ENCODE measurements at regions not wholly inside any gene's neighbourhood (a gene's known extent, or its start where the extent isn't known, plus 50 kb on each side); places are given as distances from the start of the nearest gene placed in this dataset.
"Not testable (repeated sequence)": the region's sequence is repeated elsewhere in the genome, so short reads cannot be mapped to it uniquely, and the experiment has no call there.

- intact Hi-C loops (cut with DNase I), result no loop called here
- H3K27ac ChIP-seq (replicated peaks in 1 of 4), result no peak overlapping the region
- no peak for TF ChIP-seq EP300 (IDR thresholded peaks at IDR 0.05)
- TF ChIP-seq POLR2A (IDR thresholded peaks at IDR 0.05; ENCODE audit: low read depth), result no peak
- TF ChIP-seq CTCF (IDR thresholded peaks at IDR 0.05), result no peak
- no peak for TF ChIP-seq POLR2AphosphoS5 (IDR thresholded peaks at IDR 0.05)
- no peaks in the 10 kb centered on the region for H3K27me3 ChIP-seq
- no peaks in the 10 kb centered on the region for H3K9me3 ChIP-seq
- no peak for DNase-seq (ENCODE audit: extremely low spot score)
- 68% methylated on average over 1 of the region's 1 CpG for WGBS
- H3K4me3 ChIP-seq, result no peak overlapping the region
- H3K36me3 ChIP-seq, result no peaks in the 10 kb centered on the region
- H3K4me1 ChIP-seq, result peaks cover 0 to 6% (median 1%) of the 10 kb centered on the region in 4 donors
These were observed 431.6 kb upstream of the SPTLC3 start for GRCh38 chr20:12577213-12577612.

GRCh38 chr20:12581644-12582289 is 427.0 kb upstream of the SPTLC3 start:
- TF ChIP-seq POLR2AphosphoS5 (IDR thresholded peaks at IDR 0.05) (no peak), CTCF (IDR thresholded peaks at IDR 0.05) (no peak), EP300 (IDR thresholded peaks at IDR 0.05) (no peak), POLR2A (IDR thresholded peaks at IDR 0.05; ENCODE audit: low read depth) (no peak)
- H3K9me3 ChIP-seq, result no peaks in the 10 kb centered on the region
- no peak for DNase-seq (ENCODE audit: extremely low spot score)
- intact Hi-C loops (cut with DNase I), result no loop called here
- H3K27me3 ChIP-seq, result no peaks in the 10 kb centered on the region
- 46% methylated on average over 5 of the region's 5 CpGs for WGBS
- H3K4me3 ChIP-seq, result no peak overlapping the region
- H3K27ac ChIP-seq (replicated peaks in 1 of 4), result peak overlapping the region in 1 of 4 donors; percentile 43
- H3K36me3 ChIP-seq, result no peaks in the 10 kb centered on the region
- peaks cover 0 to 4% (median 0%) of the 10 kb centered on the region in 4 donors for H3K4me1 ChIP-seq

GRCh38 chr20:12582710-12583109 is 426.1 kb upstream of the SPTLC3 start:
- WGBS, result 98% methylated on average over 7 of the region's 14 CpGs
- H3K27ac ChIP-seq (replicated peaks in 1 of 4); H3K27me3 ChIP-seq; DNase-seq (ENCODE audit: extremely low spot score); H3K4me1 ChIP-seq; intact Hi-C loops (cut with DNase I); H3K36me3 ChIP-seq; H3K9me3 ChIP-seq; H3K4me3 ChIP-seq: not testable (repeated sequence)

- Histone ChIP-seq H3K27ac (replicated peaks in 1 of 4) (no peak overlapping the region), H3K9me3 (no peaks in the 10 kb centered on the region), H3K36me3 (no peaks in the 10 kb centered on the region), H3K27me3 (no peaks in the 10 kb centered on the region), H3K4me1 (no peaks in the 10 kb centered on the region), H3K4me3 (no peak overlapping the region)
- intact Hi-C loops (cut with DNase I), result no loop called here
- WGBS, result 23% methylated on average over 1 of the region's 1 CpG
- no peak for DNase-seq (ENCODE audit: extremely low spot score)
- TF ChIP-seq EP300 (IDR thresholded peaks at IDR 0.05) (no peak), POLR2AphosphoS5 (IDR thresholded peaks at IDR 0.05) (no peak), CTCF (IDR thresholded peaks at IDR 0.05) (no peak), POLR2A (IDR thresholded peaks at IDR 0.05; ENCODE audit: low read depth) (no peak)
These were observed 416.8 kb upstream of the SPTLC3 start for GRCh38 chr20:12591949-12592470.

GRCh38 chr20:12592756-12593155 is 416.0 kb upstream of the SPTLC3 start:
- TF ChIP-seq CTCF (IDR thresholded peaks at IDR 0.05), result no peak
- no peak for TF ChIP-seq POLR2AphosphoS5 (IDR thresholded peaks at IDR 0.05)
- TF ChIP-seq EP300 (IDR thresholded peaks at IDR 0.05), result no peak
- TF ChIP-seq POLR2A (IDR thresholded peaks at IDR 0.05; ENCODE audit: low read depth), result no peak
- H3K4me3 ChIP-seq, result no peak overlapping the region
- DNase-seq (ENCODE audit: extremely low spot score), result no peak
- no peaks in the 10 kb centered on the region for H3K4me1 ChIP-seq
- 83% methylated on average over 4 of the region's 4 CpGs for WGBS
- H3K27ac ChIP-seq (replicated peaks in 1 of 4), result no peak overlapping the region
- no peaks in the 10 kb centered on the region for H3K27me3 ChIP-seq
- intact Hi-C loops (cut with DNase I), result no loop called here
- no peaks in the 10 kb centered on the region for H3K36me3 ChIP-seq
- no peaks in the 10 kb centered on the region for H3K9me3 ChIP-seq
